ENCODE measurements at regions not wholly inside any gene's neighbourhood (a gene's known extent, or its start where the extent isn't known, plus 50 kb on each side); places are given as distances from the start of the nearest gene placed in this dataset.

DNA sequence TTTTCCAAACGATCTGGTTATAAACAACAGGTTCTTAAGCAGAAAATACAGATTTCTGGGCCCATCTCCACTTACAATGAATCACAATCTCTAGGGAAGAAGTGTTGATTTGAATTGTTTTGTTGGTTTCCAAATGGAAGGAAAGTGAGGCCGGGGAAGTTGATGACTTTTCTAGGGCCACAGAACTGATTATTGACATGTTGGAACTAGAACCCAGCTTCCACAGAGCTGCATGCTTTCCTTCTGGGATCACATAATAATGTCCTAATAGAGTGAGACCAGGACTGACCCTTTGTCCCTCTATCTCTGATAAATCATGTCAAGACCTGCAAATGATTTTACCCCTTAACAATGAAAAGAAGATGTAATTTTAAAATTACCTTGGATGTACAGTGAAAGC is 332.2 kb downstream of the OSR1 start:
- TF ChIP-seq, protein P1, sequence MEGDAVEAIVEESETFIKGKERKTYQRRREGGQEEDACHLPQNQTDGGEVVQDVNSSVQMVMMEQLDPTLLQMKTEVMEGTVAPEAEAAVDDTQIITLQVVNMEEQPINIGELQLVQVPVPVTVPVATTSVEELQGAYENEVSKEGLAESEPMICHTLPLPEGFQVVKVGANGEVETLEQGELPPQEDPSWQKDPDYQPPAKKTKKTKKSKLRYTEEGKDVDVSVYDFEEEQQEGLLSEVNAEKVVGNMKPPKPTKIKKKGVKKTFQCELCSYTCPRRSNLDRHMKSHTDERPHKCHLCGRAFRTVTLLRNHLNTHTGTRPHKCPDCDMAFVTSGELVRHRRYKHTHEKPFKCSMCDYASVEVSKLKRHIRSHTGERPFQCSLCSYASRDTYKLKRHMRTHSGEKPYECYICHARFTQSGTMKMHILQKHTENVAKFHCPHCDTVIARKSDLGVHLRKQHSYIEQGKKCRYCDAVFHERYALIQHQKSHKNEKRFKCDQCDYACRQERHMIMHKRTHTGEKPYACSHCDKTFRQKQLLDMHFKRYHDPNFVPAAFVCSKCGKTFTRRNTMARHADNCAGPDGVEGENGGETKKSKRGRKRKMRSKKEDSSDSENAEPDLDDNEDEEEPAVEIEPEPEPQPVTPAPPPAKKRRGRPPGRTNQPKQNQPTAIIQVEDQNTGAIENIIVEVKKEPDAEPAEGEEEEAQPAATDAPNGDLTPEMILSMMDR (IDR thresholded peaks at IDR 0.05; ENCODE audit: unreplicated experiment) = no peak
- no peaks in the 10 kb centered on the region for H3K4me1 Mint-ChIP-seq (ENCODE audit: unreplicated experiment)
- no peak overlapping the region for H3K4me3 Mint-ChIP-seq (ENCODE audit: unreplicated experiment)
- H3K36me3 Mint-ChIP-seq (ENCODE audit: low read depth, unreplicated experiment) = no peaks in the 10 kb centered on the region
- H3K27ac Mint-ChIP-seq (ENCODE audit: unreplicated experiment) = no peak overlapping the region
- H3K9me3 Mint-ChIP-seq (ENCODE audit: unreplicated experiment) = no peaks in the 10 kb centered on the region
- H3K27me3 Mint-ChIP-seq (ENCODE audit: unreplicated experiment) = no peaks in the 10 kb centered on the region
- no peak for DNase-seq (ENCODE audit: low spot score)

DNA sequence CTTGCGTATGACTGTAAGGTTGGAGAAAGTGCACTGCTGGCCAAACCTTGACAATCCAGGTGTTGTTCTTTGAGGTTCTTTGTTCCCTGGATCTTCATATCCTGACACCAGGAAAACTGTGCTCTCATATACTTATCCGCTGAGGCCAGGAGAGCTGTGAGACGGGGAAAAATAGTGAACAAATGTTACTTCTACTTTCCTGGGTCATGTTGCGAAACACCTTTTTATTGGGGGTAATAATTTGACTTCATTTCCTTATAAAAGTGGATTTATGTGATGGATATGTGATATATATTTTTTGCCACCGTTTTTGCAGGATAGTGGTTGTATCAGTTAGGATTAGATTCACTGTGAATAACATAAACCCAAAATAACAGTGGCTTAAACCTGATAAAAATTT is 336.1 kb downstream of the OSR1 start:
- TF ChIP-seq, protein P1 (IDR thresholded peaks at IDR 0.05; ENCODE audit: unreplicated experiment) = no peak
- no peak for DNase-seq (ENCODE audit: low spot score)
- Mint-ChIP-seq H3K27ac (ENCODE audit: unreplicated experiment) (no peak overlapping the region), H3K27me3 (ENCODE audit: unreplicated experiment) (no peaks in the 10 kb centered on the region), H3K9me3 (ENCODE audit: unreplicated experiment) (no peaks in the 10 kb centered on the region), H3K4me3 (ENCODE audit: unreplicated experiment) (no peak overlapping the region), H3K36me3 (ENCODE audit: low read depth, unreplicated experiment) (no peaks in the 10 kb centered on the region), H3K4me1 (ENCODE audit: unreplicated experiment) (no peaks in the 10 kb centered on the region)

DNA sequence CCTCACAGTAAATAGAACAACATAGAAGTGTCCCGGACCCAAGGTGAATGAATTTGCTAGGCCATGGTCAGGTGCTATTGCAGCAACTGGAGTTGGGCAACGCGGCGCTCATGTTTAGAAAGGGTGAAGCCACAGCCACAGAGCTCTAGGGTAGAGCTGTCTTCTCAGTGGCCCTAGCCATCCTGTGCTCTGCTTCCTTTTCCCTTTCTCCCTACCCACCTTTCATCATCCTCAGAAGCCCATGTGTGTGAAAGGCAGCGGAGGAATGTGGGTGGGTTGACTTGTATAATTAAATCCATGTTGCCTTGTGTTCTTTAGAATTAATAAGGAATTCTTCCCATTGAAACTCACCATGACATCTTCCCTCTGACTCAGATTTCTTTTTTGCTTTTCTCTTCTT is 336.7 kb downstream of the OSR1 start:
- TF ChIP-seq, protein P1 (IDR thresholded peaks at IDR 0.05; ENCODE audit: unreplicated experiment) = no peak
- H3K27ac Mint-ChIP-seq (ENCODE audit: unreplicated experiment) = no peak overlapping the region

DNA sequence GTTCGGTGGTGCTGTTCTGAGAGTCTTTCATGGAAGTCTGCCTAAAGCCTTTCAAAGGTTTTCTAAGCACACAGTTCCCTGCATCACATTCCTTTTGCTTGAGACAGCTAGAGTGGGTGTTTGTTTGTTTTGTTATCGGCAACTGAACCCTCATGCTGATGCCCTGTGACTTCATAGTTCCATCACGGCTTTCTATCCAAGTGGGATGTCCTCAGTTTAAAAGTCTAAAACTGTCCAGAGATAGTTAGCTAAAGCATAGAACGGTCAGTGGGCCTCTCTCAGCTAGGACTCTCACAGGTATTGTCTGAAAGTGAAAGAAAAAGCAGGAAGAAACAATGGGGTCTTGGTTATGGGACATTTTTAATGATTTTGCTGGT is 337.3 kb downstream of the OSR1 start:
- TF ChIP-seq, protein P1 (IDR thresholded peaks at IDR 0.05; ENCODE audit: unreplicated experiment) = no peak
- Mint-ChIP-seq H3K4me3 (ENCODE audit: unreplicated experiment) (no peak overlapping the region), H3K27ac (ENCODE audit: unreplicated experiment) (no peak overlapping the region), H3K4me1 (ENCODE audit: unreplicated experiment) (no peaks in the 10 kb centered on the region), H3K36me3 (ENCODE audit: low read depth, unreplicated experiment) (no peaks in the 10 kb centered on the region), H3K27me3 (ENCODE audit: unreplicated experiment) (no peaks in the 10 kb centered on the region), H3K9me3 (ENCODE audit: unreplicated experiment) (no peaks in the 10 kb centered on the region)
- no peak for DNase-seq (ENCODE audit: low spot score)

More for the DNA sequence above, 336.7 kb downstream of the OSR1 start:
- no peaks in the 10 kb centered on the region for H3K27me3 Mint-ChIP-seq (ENCODE audit: unreplicated experiment)
- H3K9me3 Mint-ChIP-seq (ENCODE audit: unreplicated experiment) = no peaks in the 10 kb centered on the region
- H3K4me1 Mint-ChIP-seq (ENCODE audit: unreplicated experiment) = no peaks in the 10 kb centered on the region
- no peak for DNase-seq (ENCODE audit: low spot score)
- H3K36me3 Mint-ChIP-seq (ENCODE audit: low read depth, unreplicated experiment) = no peaks in the 10 kb centered on the region
- no peak overlapping the region for H3K4me3 Mint-ChIP-seq (ENCODE audit: unreplicated experiment)

DNA sequence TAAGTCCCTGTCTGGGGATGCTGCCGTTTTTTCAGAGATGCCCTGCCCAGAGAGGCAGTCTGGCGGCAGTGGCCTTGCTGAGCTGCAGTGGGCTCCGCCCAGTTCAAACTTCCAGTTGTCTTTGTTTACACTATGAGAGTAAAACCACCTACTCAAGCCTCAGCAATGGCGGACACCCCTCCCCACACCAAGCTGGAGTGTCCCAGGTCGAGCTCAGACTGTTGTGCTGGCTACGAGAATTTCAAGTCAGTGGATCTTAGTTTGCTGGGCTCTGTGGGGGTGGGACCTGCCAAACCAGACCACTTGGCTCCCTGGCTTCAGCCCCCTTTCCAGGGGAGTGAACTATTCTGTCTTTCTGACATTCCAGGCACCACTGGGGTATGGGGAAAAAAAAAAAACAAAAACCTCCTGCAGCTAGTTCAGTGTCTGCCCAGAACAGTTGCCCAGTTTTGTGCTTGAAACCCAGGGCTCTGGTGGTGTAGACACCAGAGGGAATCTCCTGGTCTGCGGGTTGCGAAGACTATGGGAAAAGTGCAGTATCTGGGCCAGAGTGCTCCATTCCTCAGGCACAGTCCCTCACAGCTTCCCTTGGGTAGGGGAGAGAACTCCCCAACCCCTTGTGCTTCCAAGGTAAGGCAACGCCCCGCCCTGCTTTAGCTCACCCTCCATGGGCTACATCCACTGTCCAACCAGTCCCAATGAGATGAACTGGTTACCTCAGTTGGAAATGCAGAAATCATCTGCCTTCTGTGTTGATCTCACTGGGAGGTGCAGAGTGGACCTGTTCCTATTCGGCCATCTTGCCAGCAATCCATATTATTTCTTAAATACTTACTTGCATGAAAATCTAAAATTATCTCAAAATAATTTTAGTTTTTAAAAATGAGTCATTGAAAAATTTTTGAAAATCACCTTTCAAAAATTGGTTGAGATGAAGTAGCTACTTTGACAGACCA is 338.0 kb downstream of the OSR1 start:
- no peak for DNase-seq (ENCODE audit: low spot score)
- TF ChIP-seq, protein P1 (IDR thresholded peaks at IDR 0.05; ENCODE audit: unreplicated experiment) = no peak
- Mint-ChIP-seq H3K27ac (ENCODE audit: unreplicated experiment) (no peak overlapping the region), H3K9me3 (ENCODE audit: unreplicated experiment) (no peaks in the 10 kb centered on the region), H3K4me1 (ENCODE audit: unreplicated experiment) (no peaks in the 10 kb centered on the region), H3K36me3 (ENCODE audit: low read depth, unreplicated experiment) (no peaks in the 10 kb centered on the region), H3K4me3 (ENCODE audit: unreplicated experiment) (no peak overlapping the region), H3K27me3 (ENCODE audit: unreplicated experiment) (no peaks in the 10 kb centered on the region)
